ENCODE measurements at regions not wholly inside any gene's neighbourhood (a gene's known extent, or its start where the extent isn't known, plus 50 kb on each side); places are given as distances from the start of the nearest gene placed in this dataset.
A peak's percentile ranks its signal among the peaks of the same experiment; 100 is the strongest.
"Not testable (repeated sequence)": the region's sequence is repeated elsewhere in the genome, so short reads cannot be mapped to it uniquely, and the experiment has no call there.

- ATAC-seq (no peak), DNase-seq (no peak)
- Mint-ChIP-seq H3K4me3 (no peak overlapping the region), H3K27me3 (no peaks in the 10 kb centered on the region), H3K4me1 (no peaks in the 10 kb centered on the region), H3K36me3 (no peaks in the 10 kb centered on the region), H3K27ac (no peak overlapping the region), H3K9me3 (peaks cover 0 to 13% (median 2%) of the 10 kb centered on the region in 9 donors)
- POLR2A ChIA-PET = no interaction called here
Observed at GRCh38 chr10:65754112-65754511, 1171.7 kb upstream of the LRRTM3 start.

- Mint-ChIP-seq H3K4me3 (no peak overlapping the region), H3K36me3 (no peaks in the 10 kb centered on the region), H3K4me1 (no peaks in the 10 kb centered on the region), H3K27me3 (no peaks in the 10 kb centered on the region), H3K27ac (no peak overlapping the region), H3K9me3 (peaks cover 0 to 14% (median 5%) of the 10 kb centered on the region in 9 donors)
- POLR2A ChIA-PET = no interaction called here
- no peak for ATAC-seq
- DNase-seq = no peak
Observed at GRCh38 chr10:65762311-65762710, 1163.5 kb upstream of the LRRTM3 start.

- DNase-seq (no peak), ATAC-seq (no peak)
- H3K4me1 Mint-ChIP-seq = no peaks in the 10 kb centered on the region
- no peaks in the 10 kb centered on the region for H3K27me3 Mint-ChIP-seq
- no peak overlapping the region for H3K27ac Mint-ChIP-seq
- H3K36me3 Mint-ChIP-seq = no peaks in the 10 kb centered on the region
- POLR2A ChIA-PET = no interaction called here
- no peak overlapping the region for H3K4me3 Mint-ChIP-seq
- H3K9me3 Mint-ChIP-seq = peaks cover 1 to 13% (median 4%) of the 10 kb centered on the region in 9 donors
Observed at GRCh38 chr10:65765006-65765541, 1160.8 kb upstream of the LRRTM3 start.

GRCh38 chr10:65769828-65770227 is 1156.0 kb upstream of the LRRTM3 start:
- Mint-ChIP-seq H3K9me3 (peaks cover 0 to 16% (median 6%) of the 10 kb centered on the region in 9 donors), H3K27ac (no peak overlapping the region), H3K4me1 (no peaks in the 10 kb centered on the region), H3K27me3 (no peaks in the 10 kb centered on the region), H3K36me3 (no peaks in the 10 kb centered on the region), H3K4me3 (no peak overlapping the region)
- no peak for DNase-seq
- POLR2A ChIA-PET = no interaction called here
- no peak for ATAC-seq

- POLR2A ChIA-PET = no interaction called here
- ATAC-seq (no peak), DNase-seq (no peak)
- peaks cover 0 to 14% (median 1%) of the 10 kb centered on the region in 9 donors for H3K9me3 Mint-ChIP-seq
- H3K4me1 Mint-ChIP-seq = no peaks in the 10 kb centered on the region
- no peaks in the 10 kb centered on the region for H3K36me3 Mint-ChIP-seq
- H3K27me3 Mint-ChIP-seq = no peaks in the 10 kb centered on the region
- H3K4me3 Mint-ChIP-seq = no peak overlapping the region
- no peak overlapping the region for H3K27ac Mint-ChIP-seq
Observed at GRCh38 chr10:65778753-65779152, 1147.1 kb upstream of the LRRTM3 start.

GRCh38 chr10:65779985-65780384 is 1145.9 kb upstream of the LRRTM3 start:
- Mint-ChIP-seq H3K4me3 (no peak overlapping the region), H3K4me1 (no peaks in the 10 kb centered on the region), H3K36me3 (no peaks in the 10 kb centered on the region), H3K9me3 (peaks cover 0 to 9% (median 1%) of the 10 kb centered on the region in 9 donors), H3K27me3 (no peaks in the 10 kb centered on the region), H3K27ac (no peak overlapping the region)
- no peak for DNase-seq
- POLR2A ChIA-PET = no interaction called here
- no peak for ATAC-seq

- no peaks in the 10 kb centered on the region for H3K27me3 Mint-ChIP-seq
- H3K36me3 Mint-ChIP-seq = no peaks in the 10 kb centered on the region
- peaks cover 0 to 13% (median 2%) of the 10 kb centered on the region in 9 donors for H3K9me3 Mint-ChIP-seq
- ATAC-seq (no peak), DNase-seq (no peak)
- H3K4me3 Mint-ChIP-seq = no peak overlapping the region
- POLR2A ChIA-PET = no interaction called here
- no peaks in the 10 kb centered on the region for H3K4me1 Mint-ChIP-seq
- H3K27ac Mint-ChIP-seq = no peak overlapping the region
Observed at GRCh38 chr10:65786279-65786678, 1139.6 kb upstream of the LRRTM3 start.

GRCh38 chr10:65787571-65787970 is 1138.3 kb upstream of the LRRTM3 start:
- peaks cover 0 to 13% (median 2%) of the 10 kb centered on the region in 9 donors for H3K9me3 Mint-ChIP-seq
- DNase-seq (no peak), ATAC-seq (no peak)
- H3K27ac Mint-ChIP-seq = no peak overlapping the region
- no peaks in the 10 kb centered on the region for H3K27me3 Mint-ChIP-seq
- POLR2A ChIA-PET = no interaction called here
- H3K36me3 Mint-ChIP-seq = no peaks in the 10 kb centered on the region
- H3K4me1 Mint-ChIP-seq = no peaks in the 10 kb centered on the region
- no peak overlapping the region for H3K4me3 Mint-ChIP-seq

DNA sequence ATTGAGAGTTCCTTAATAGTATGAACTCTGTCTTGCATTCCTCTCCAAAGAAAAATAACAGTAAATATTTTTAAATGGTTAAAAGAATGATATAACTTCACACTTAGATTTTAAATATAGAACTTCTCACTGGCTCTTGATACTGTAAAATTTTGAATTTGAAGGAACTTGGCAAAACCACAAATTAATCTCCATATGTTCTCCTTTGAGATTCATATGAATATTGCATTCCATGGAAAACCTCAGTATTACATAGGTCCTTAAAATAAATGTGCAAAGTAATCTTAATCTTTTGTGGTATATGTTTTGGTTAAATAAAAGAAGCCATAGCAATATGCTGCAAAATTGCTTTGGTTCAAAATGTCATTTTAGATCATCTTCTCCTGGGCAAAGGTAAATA is 1137.6 kb upstream of the LRRTM3 start:
- ATAC-seq (no peak), DNase-seq (no peak)
- H3K27me3 Mint-ChIP-seq = no peaks in the 10 kb centered on the region
- no peak overlapping the region for H3K27ac Mint-ChIP-seq
- no peaks in the 10 kb centered on the region for H3K4me1 Mint-ChIP-seq
- no peak overlapping the region for H3K4me3 Mint-ChIP-seq
- POLR2A ChIA-PET = no interaction called here
- no peaks in the 10 kb centered on the region for H3K36me3 Mint-ChIP-seq
- H3K9me3 Mint-ChIP-seq = peaks cover 0 to 13% (median 2%) of the 10 kb centered on the region in 9 donors

GRCh38 chr10:65791979-65792378 is 1133.9 kb upstream of the LRRTM3 start:
- peaks cover 0 to 19% (median 7%) of the 10 kb centered on the region in 9 donors for H3K9me3 Mint-ChIP-seq
- no peak for DNase-seq
- H3K27ac Mint-ChIP-seq = no peak overlapping the region
- POLR2A ChIA-PET = no interaction called here
- no peak for ATAC-seq
- no peak overlapping the region for H3K4me3 Mint-ChIP-seq
- H3K27me3 Mint-ChIP-seq = no peaks in the 10 kb centered on the region
- no peaks in the 10 kb centered on the region for H3K4me1 Mint-ChIP-seq
- H3K36me3 Mint-ChIP-seq = no peaks in the 10 kb centered on the region

GRCh38 chr10:65793738-65794425 is 1132.0 kb upstream of the LRRTM3 start:
- Mint-ChIP-seq H3K27ac (no peak overlapping the region), H3K27me3 (no peaks in the 10 kb centered on the region), H3K9me3 (peaks cover 0 to 23% (median 8%) of the 10 kb centered on the region in 9 donors), H3K4me1 (no peaks in the 10 kb centered on the region), H3K36me3 (no peaks in the 10 kb centered on the region), H3K4me3 (no peak overlapping the region)
- ATAC-seq (no peak), DNase-seq (no peak)
- POLR2A ChIA-PET = no interaction called here

DNA sequence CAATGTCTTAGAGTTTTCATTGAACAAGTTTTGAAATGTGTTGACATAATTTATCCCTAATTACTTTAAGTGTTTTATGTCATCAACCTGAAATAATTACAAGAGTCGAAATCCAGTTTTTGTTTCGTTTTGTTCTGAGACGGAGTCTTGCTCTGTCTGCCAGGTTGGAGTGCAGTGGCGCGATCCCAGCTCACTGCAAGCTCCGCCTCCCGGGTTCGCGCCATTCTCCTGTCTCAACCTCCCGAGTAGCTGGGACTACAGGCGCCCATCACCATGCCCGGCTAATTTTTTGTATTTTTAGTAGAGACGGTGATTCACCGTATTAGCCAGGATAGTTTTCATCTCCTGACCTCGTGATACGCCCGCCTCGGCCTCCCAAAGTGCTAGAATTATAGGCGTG is 1131.0 kb upstream of the LRRTM3 start:
- H3K27me3 Mint-ChIP-seq, ATAC-seq, H3K4me1 Mint-ChIP-seq, H3K4me3 Mint-ChIP-seq, H3K27ac Mint-ChIP-seq, DNase-seq, POLR2A ChIA-PET, H3K36me3 Mint-ChIP-seq: not testable (repeated sequence)
- peaks cover 0 to 23% (median 9%) of the 10 kb centered on the region in 9 donors for H3K9me3 Mint-ChIP-seq

GRCh38 chr10:65796472-65796871 is 1129.4 kb upstream of the LRRTM3 start:
- Mint-ChIP-seq H3K27ac (peak overlapping the region in 1 of 10 donors; percentile 38), H3K4me1 (no peaks in the 10 kb centered on the region), H3K4me3 (no peak overlapping the region), H3K27me3 (no peaks in the 10 kb centered on the region), H3K36me3 (no peaks in the 10 kb centered on the region), H3K9me3 (peaks cover 0 to 19% (median 8%) of the 10 kb centered on the region in 9 donors)
- DNase-seq = no peak
- ATAC-seq = no peak
- POLR2A ChIA-PET = no interaction called here

DNA sequence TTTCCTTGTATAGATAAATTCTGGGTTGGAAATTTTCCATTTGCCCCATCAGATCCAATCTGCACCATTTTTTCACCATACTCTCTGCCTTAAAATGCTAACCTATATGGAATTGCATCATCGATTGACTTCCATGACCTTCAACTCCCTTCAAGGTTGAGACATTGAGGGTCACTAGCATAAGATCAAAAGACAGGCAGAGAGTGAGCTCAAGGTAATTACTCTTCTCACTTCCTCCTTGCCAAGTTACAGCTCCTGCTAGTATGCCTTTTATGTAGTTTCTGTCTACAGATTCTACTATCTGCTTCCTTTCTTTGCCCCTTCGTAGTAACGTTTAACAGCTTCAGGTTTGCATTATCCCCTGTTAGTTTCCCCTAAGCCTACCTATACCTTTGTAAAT is 1127.7 kb upstream of the LRRTM3 start:
- no peak overlapping the region for H3K27ac Mint-ChIP-seq
- DNase-seq (no peak), ATAC-seq (no peak)
- H3K4me1 Mint-ChIP-seq = no peaks in the 10 kb centered on the region
- no peak overlapping the region for H3K4me3 Mint-ChIP-seq
- H3K9me3 Mint-ChIP-seq = peaks cover 0 to 19% (median 9%) of the 10 kb centered on the region in 9 donors
- no peaks in the 10 kb centered on the region for H3K36me3 Mint-ChIP-seq
- H3K27me3 Mint-ChIP-seq = no peaks in the 10 kb centered on the region
- POLR2A ChIA-PET = no interaction called here

Measured in naive thymus-derived CD8-positive, alpha-beta T cell (primary cell).